ENCODE measurements at regions not wholly inside any gene's neighbourhood (a gene's known extent, or its start where the extent isn't known, plus 50 kb on each side); places are given as distances from the start of the nearest gene placed in this dataset.

GRCh38 chr13:50123002-50123401 is 107.8 kb downstream of the KCNRG start:
- no peak for DNase-seq
- no peak for ATAC-seq
- TF ChIP-seq CTCF (IDR thresholded peaks at IDR 0.05), result no peak
- Histone ChIP-seq H3K27ac (peak overlapping the region; percentile 96), H3K27me3 (peaks cover under 1% of the 10 kb centered on the region), H3K9me3 (no peaks in the 10 kb centered on the region), H3K4me3 (peak overlapping the region; percentile 71), H3K36me3 (no peaks in the 10 kb centered on the region), H3K4me1 (peaks cover 23% of the 10 kb centered on the region)
- intact Hi-C loops (cut with DNase I), result no loop called here

GRCh38 chr13:50123515-50123861 is 108.2 kb downstream of the KCNRG start:
- H3K27ac ChIP-seq, result peak overlapping the region; percentile 96
- no peaks in the 10 kb centered on the region for H3K9me3 ChIP-seq
- H3K4me1 ChIP-seq, result peaks cover 23% of the 10 kb centered on the region
- peaks cover 6% of the 10 kb centered on the region for H3K27me3 ChIP-seq
- intact Hi-C loops (cut with DNase I), result no loop called here
- TF ChIP-seq CTCF (IDR thresholded peaks at IDR 0.05), result no peak
- peak overlapping the region; percentile 71 for H3K4me3 ChIP-seq
- ATAC-seq, result no peak
- DNase-seq, result no peak
- H3K36me3 ChIP-seq, result no peaks in the 10 kb centered on the region

DNA sequence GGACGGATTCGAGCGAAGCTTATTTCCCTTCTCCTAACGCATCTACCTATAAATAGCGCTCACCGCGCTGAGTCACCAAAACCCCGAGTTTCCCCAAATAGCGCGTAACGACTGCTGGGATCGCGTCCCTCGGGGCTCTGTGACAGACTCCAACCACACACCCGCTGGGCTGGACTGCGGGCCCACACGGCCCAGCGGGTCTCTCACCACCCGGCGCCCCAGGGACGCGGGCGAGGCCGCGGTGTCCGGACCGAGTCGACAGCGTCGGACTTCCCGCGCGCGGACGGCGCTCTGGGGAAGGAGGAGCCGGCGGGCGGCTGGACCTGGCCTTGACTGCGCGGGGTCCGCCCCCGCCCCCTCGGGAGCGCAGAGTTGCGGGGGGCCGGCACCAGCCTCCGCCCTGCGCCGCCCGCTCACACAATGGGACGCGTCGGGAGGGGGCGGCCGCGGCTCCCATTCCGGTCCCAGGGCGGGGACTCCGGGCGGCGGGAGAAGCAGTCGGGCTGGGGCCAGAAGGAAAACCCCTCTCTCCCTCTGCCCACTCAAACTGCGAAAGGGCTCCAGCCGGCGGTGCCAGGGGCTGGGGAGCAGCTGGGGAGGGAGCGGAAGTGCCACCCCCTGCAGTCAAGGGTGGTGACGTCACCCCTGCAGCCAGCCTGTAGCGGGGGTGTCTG is 108.8 kb downstream of the KCNRG start:
- TF ChIP-seq CTCF (IDR thresholded peaks at IDR 0.05), result peak; percentile 15
- DNase-seq, result peak; percentile 99
- peak; percentile 85 for ATAC-seq
- no peaks in the 10 kb centered on the region for H3K36me3 ChIP-seq
- no peaks in the 10 kb centered on the region for H3K9me3 ChIP-seq
- intact Hi-C loops (cut with DNase I), result no loop called here
- peak overlapping the region; percentile 96 for H3K27ac ChIP-seq
- H3K4me1 ChIP-seq, result peaks cover 23% of the 10 kb centered on the region
- H3K4me3 ChIP-seq, result peak overlapping the region; percentile 71
- peaks cover 9% of the 10 kb centered on the region for H3K27me3 ChIP-seq

DNA sequence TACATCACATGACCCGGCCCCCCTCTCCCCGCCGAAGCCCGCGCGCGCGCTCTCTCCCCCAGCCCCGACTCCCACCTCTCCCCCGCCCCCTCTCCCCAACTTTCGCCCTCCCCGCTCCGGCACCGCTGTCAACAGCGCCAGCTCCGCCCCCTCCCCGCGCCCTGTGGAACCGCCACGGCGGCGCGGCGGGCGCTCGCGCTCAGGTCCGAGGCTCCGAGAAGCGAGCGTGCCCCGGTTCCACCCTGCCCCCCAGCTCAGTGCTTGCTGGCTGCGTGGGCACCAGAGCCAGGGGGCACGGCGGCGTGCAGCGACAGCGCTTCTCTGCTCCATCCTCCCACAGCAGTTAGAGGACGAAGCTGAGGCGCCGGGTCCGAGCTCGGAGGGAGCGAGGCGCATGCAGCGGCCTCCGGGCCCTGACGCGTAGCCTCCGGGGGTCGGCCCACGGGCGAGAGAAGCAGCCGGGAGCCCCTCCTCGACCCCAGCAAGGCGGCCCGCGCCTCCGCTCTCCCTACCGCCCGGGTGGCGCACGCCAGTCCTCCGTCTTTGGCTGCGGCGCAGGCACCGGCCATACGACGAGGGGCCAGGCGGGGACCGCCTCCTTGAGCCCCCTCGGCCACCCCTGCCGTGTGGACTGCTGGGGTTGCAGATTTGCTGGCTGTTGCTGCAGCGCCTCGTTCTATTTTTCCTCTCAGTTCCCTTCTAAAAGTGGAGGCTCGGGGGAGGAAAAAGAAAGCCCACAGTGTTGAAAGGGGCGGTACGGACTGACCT is 109.5 kb downstream of the KCNRG start:
- ATAC-seq (peak; percentile 3), DNase-seq (no peak)
- Histone ChIP-seq H3K27ac (peak overlapping the region; percentile 96), H3K36me3 (no peaks in the 10 kb centered on the region), H3K4me3 (peak overlapping the region; percentile 71), H3K27me3 (peaks cover 17% of the 10 kb centered on the region), H3K9me3 (no peaks in the 10 kb centered on the region), H3K4me1 (peaks cover 28% of the 10 kb centered on the region)
- intact Hi-C loops (cut with DNase I), result no loop called here
- TF ChIP-seq CTCF (IDR thresholded peaks at IDR 0.05), result no peak

DNA sequence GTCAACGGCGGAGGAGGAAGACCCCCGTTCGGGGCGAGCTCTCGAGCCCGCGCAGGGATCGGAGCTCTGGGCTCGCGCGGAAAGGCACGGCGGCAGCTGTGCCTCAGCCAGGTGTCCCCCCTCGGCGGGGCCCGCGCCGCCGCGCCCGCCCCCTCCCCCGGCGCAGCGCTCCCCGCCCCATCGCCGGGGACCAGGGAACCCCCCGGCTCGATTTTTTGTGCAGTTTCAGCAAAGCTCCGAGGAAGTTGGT is 110.0 kb downstream of the KCNRG start:
- intact Hi-C loops (cut with DNase I), result no loop called here

More for the DNA sequence above, 110.0 kb downstream of the KCNRG start:
- Histone ChIP-seq H3K27ac (peak overlapping the region; percentile 96), H3K27me3 (peaks cover 22% of the 10 kb centered on the region), H3K9me3 (no peaks in the 10 kb centered on the region), H3K4me1 (peaks cover 33% of the 10 kb centered on the region), H3K4me3 (peak overlapping the region; percentile 71), H3K36me3 (no peaks in the 10 kb centered on the region)
- no peak for ATAC-seq
- DNase-seq, result no peak
- no peak for TF ChIP-seq CTCF (IDR thresholded peaks at IDR 0.05)
